Mononuclear cell (primary cell): ENCODE measurements at regions not wholly inside any gene's neighbourhood (a gene's known extent, or its start where the extent isn't known, plus 50 kb on each side); places are given as distances from the start of the nearest gene placed in this dataset.
"Not testable (repeated sequence)": the region's sequence is repeated elsewhere in the genome, so short reads cannot be mapped to it uniquely, and the experiment has no call there.

Experiments used
- H3K27me3 ChIP-seq: 2 replicates; pipeline ENCODE4 v1.6.0; 2011; ENCODE audit warnings: low read length, control low read depth; ENCODE audit not compliant: insufficient read depth
- H3K4me1 ChIP-seq: 2 replicates; pipeline ENCODE4 v1.5.1; 2011; ENCODE audit warnings: mild to moderate bottlenecking, low read length, control low read depth; ENCODE audit not compliant: insufficient read depth
- H3K4me3 ChIP-seq: 2 replicates; pipeline ENCODE4 v1.5.1; 2011; ENCODE audit warnings: mild to moderate bottlenecking, low read length, moderate library complexity
- H3K9me3 ChIP-seq: 2 replicates; pipeline ENCODE4 v1.5.1; 2011; ENCODE audit warnings: low read depth, mild to moderate bottlenecking, control low read depth, low read length

- no peak overlapping the region for H3K4me3 ChIP-seq
- no peaks in the 10 kb centered on the region for H3K4me1 ChIP-seq
- no peaks in the 10 kb centered on the region for H3K27me3 ChIP-seq
- H3K9me3 ChIP-seq: no peaks in the 10 kb centered on the region
Measured at GRCh38 chr3:15887261-15887660, 89.5 kb upstream of the ANKRD28 start.

- Histone ChIP-seq H3K27me3 (no peaks in the 10 kb centered on the region), H3K4me3 (no peak overlapping the region), H3K4me1 (no peaks in the 10 kb centered on the region), H3K9me3 (no peaks in the 10 kb centered on the region)
Measured at GRCh38 chr3:15889936-15890335, 92.2 kb upstream of the ANKRD28 start.

GRCh38 chr3:15892311-15893227 lies 94.8 kb upstream of the ANKRD28 start:
- no peaks in the 10 kb centered on the region for H3K4me1 ChIP-seq
- no peak overlapping the region for H3K4me3 ChIP-seq
- no peaks in the 10 kb centered on the region for H3K9me3 ChIP-seq
- H3K27me3 ChIP-seq: no peaks in the 10 kb centered on the region

GRCh38 chr3:15894382-15894781 lies 96.6 kb upstream of the ANKRD28 start:
- Histone ChIP-seq H3K4me1 (no peaks in the 10 kb centered on the region), H3K27me3 (no peaks in the 10 kb centered on the region), H3K4me3 (no peak overlapping the region), H3K9me3 (no peaks in the 10 kb centered on the region)

- Histone ChIP-seq H3K27me3 (no peaks in the 10 kb centered on the region), H3K4me1 (no peaks in the 10 kb centered on the region), H3K9me3 (no peaks in the 10 kb centered on the region), H3K4me3 (no peak overlapping the region)
Measured at GRCh38 chr3:15896500-15896899, 98.7 kb upstream of the ANKRD28 start.

- no peak overlapping the region for H3K4me3 ChIP-seq
- no peaks in the 10 kb centered on the region for H3K27me3 ChIP-seq
- no peaks in the 10 kb centered on the region for H3K9me3 ChIP-seq
- H3K4me1 ChIP-seq: no peaks in the 10 kb centered on the region
Measured at GRCh38 chr3:15899388-15899787, 101.6 kb upstream of the ANKRD28 start.

- H3K4me1 ChIP-seq: no peaks in the 10 kb centered on the region
- H3K9me3 ChIP-seq: no peaks in the 10 kb centered on the region
- H3K27me3 ChIP-seq: no peaks in the 10 kb centered on the region
- no peak overlapping the region for H3K4me3 ChIP-seq
Measured at GRCh38 chr3:15903164-15903563, 105.4 kb upstream of the ANKRD28 start.

- H3K4me3 ChIP-seq: no peak overlapping the region
- no peaks in the 10 kb centered on the region for H3K27me3 ChIP-seq
- no peaks in the 10 kb centered on the region for H3K4me1 ChIP-seq
- H3K9me3 ChIP-seq: no peaks in the 10 kb centered on the region
Measured at GRCh38 chr3:15903759-15904720, 106.3 kb upstream of the ANKRD28 start.

- no peaks in the 10 kb centered on the region for H3K9me3 ChIP-seq
Measured at GRCh38 chr3:15905041-15905440, 107.3 kb upstream of the ANKRD28 start.

GRCh38 chr3:15907403-15907802 lies 109.6 kb upstream of the ANKRD28 start:
- H3K27me3 ChIP-seq, H3K9me3 ChIP-seq, H3K4me3 ChIP-seq, H3K4me1 ChIP-seq: not testable (repeated sequence)

More at GRCh38 chr3:15905041-15905440, 107.3 kb upstream of the ANKRD28 start:
- no peaks in the 10 kb centered on the region for H3K27me3 ChIP-seq
- H3K4me3 ChIP-seq: no peak overlapping the region
- no peaks in the 10 kb centered on the region for H3K4me1 ChIP-seq

- Histone ChIP-seq H3K4me3 (no peak overlapping the region), H3K4me1 (no peaks in the 10 kb centered on the region), H3K9me3 (no peaks in the 10 kb centered on the region), H3K27me3 (no peaks in the 10 kb centered on the region)
Measured at GRCh38 chr3:15918988-15919387, 121.2 kb upstream of the ANKRD28 start.

- H3K9me3 ChIP-seq: no peaks in the 10 kb centered on the region
- H3K4me3 ChIP-seq: no peak overlapping the region
- H3K27me3 ChIP-seq: no peaks in the 10 kb centered on the region
- H3K4me1 ChIP-seq: no peaks in the 10 kb centered on the region
Measured at GRCh38 chr3:15919971-15920370, 122.2 kb upstream of the ANKRD28 start.

GRCh38 chr3:15923640-15924405 lies 126.0 kb upstream of the ANKRD28 start:
- Histone ChIP-seq H3K27me3 (peaks cover 2% of the 10 kb centered on the region), H3K4me3 (no peak overlapping the region), H3K4me1 (no peaks in the 10 kb centered on the region), H3K9me3 (no peaks in the 10 kb centered on the region)

GRCh38 chr3:15924914-15925313 lies 127.1 kb upstream of the ANKRD28 start:
- Histone ChIP-seq H3K27me3 (peaks cover 2% of the 10 kb centered on the region), H3K4me3 (no peak overlapping the region), H3K9me3 (no peaks in the 10 kb centered on the region), H3K4me1 (no peaks in the 10 kb centered on the region)

GRCh38 chr3:15926871-15927270 lies 129.1 kb upstream of the ANKRD28 start:
- Histone ChIP-seq H3K4me1 (no peaks in the 10 kb centered on the region), H3K4me3 (no peak overlapping the region), H3K27me3 (peaks cover 2% of the 10 kb centered on the region), H3K9me3 (no peaks in the 10 kb centered on the region)
